ENCODE measurements at regions not wholly inside any gene's neighbourhood (a gene's known extent, or its start where the extent isn't known, plus 50 kb on each side); places are given as distances from the start of the nearest gene placed in this dataset.

GRCh38 chr13:61255040-61255796 is 160.4 kb downstream of the PCDH20 start:
- TF ChIP-seq CTCF (IDR thresholded peaks at IDR 0.05) (no peak), EP300 (IDR thresholded peaks at IDR 0.05) (no peak), POLR2A (IDR thresholded peaks at IDR 0.05) (no peak)

All from gastroesophageal sphincter (tissue), 3 donors.